ENCODE measurements at regions not wholly inside any gene's neighbourhood (a gene's known extent, or its start where the extent isn't known, plus 50 kb on each side); places are given as distances from the start of the nearest gene placed in this dataset.

DNA sequence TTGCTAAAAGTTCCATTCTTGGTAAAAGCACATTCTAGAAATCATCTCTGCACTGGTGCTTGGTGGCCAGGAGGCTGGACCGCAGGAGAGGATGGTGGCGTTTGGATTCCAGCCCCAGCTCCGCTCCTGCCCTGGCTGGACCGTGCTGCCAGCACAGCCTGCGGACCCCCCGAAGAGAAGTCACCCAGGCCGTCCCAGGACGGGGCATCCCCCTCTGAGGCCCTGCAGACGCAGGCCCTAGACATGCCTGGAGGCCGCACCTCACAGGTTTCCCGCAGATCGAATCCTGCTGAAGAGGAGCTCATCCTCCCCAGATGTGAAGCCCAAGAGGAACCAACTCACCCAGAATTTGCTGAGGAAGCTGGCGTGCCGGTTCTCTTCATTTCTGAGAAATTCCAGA lies 159.0 kb downstream of the TEX29 start:
- Histone ChIP-seq H3K27me3 (no peaks in the 10 kb centered on the region), H2AFZ (replicated peaks) (no peak overlapping the region), H3K27ac (no peak overlapping the region), H3K4me1 (peaks cover 4% of the 10 kb centered on the region), H3K9ac (no peak overlapping the region), H3F3A (ENCODE audit: low read depth) (no peaks in the 10 kb centered on the region), H3K36me3 (no peaks in the 10 kb centered on the region), H3K4me3 (no peak overlapping the region), H3K79me2 (ENCODE audit: low read depth) (no peaks in the 10 kb centered on the region), H3K9me3 (ENCODE audit: low read depth) (no peaks in the 10 kb centered on the region), H4K20me1 (ENCODE audit: low read depth) (no peaks in the 10 kb centered on the region), H3K4me2 (no peak overlapping the region)
- Mint-ChIP-seq H3K9me3 (peaks cover 4% of the 10 kb centered on the region), H3K27ac (no peak overlapping the region), H3K4me1 (peaks cover 6% of the 10 kb centered on the region), H3K36me3 (no peaks in the 10 kb centered on the region), H3K4me3 (no peak overlapping the region), H3K27me3 (ENCODE audit: insufficient read depth, low read depth) (peaks cover 3% of the 10 kb centered on the region)
- no peak for TF ChIP-seq EZH2 (IDR thresholded peaks at IDR 0.05)
- TF ChIP-seq, protein P1, sequence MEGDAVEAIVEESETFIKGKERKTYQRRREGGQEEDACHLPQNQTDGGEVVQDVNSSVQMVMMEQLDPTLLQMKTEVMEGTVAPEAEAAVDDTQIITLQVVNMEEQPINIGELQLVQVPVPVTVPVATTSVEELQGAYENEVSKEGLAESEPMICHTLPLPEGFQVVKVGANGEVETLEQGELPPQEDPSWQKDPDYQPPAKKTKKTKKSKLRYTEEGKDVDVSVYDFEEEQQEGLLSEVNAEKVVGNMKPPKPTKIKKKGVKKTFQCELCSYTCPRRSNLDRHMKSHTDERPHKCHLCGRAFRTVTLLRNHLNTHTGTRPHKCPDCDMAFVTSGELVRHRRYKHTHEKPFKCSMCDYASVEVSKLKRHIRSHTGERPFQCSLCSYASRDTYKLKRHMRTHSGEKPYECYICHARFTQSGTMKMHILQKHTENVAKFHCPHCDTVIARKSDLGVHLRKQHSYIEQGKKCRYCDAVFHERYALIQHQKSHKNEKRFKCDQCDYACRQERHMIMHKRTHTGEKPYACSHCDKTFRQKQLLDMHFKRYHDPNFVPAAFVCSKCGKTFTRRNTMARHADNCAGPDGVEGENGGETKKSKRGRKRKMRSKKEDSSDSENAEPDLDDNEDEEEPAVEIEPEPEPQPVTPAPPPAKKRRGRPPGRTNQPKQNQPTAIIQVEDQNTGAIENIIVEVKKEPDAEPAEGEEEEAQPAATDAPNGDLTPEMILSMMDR (IDR thresholded peaks at IDR 0.05) = no peak
- no peak for TF ChIP-seq EZH2phosphoT487 (IDR thresholded peaks at IDR 0.05)
- no peak for DNase-seq (ENCODE audit: low spot score)

DNA sequence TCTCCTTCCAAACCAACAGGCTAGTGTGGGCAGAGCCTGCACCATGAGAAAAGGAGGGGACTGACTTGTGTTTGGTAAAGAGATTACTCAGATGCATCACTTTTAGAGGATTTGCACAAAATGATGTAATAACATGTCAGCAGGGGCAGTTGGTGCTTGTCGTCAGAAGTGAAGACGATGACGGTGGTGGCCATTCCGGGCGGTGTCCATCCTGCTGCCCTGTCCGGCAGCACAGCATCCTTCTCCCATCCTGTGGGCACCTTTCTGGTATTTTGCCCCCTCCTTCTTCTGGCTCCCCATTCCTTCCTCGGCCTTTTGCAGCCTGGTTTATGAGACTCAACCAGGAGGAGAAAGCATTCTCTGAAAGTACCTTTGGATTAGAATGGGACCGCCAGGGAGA lies 160.1 kb downstream of the TEX29 start:
- Mint-ChIP-seq H3K27ac (no peak overlapping the region), H3K9me3 (peaks cover 6% of the 10 kb centered on the region), H3K4me3 (no peak overlapping the region), H3K36me3 (no peaks in the 10 kb centered on the region), H3K27me3 (ENCODE audit: insufficient read depth, low read depth) (peaks cover 4% of the 10 kb centered on the region), H3K4me1 (peaks cover 12% of the 10 kb centered on the region)
- Histone ChIP-seq H3F3A (ENCODE audit: low read depth) (no peaks in the 10 kb centered on the region), H3K4me2 (no peak overlapping the region), H3K36me3 (no peaks in the 10 kb centered on the region), H3K27ac (no peak overlapping the region), H3K4me1 (peaks cover 7% of the 10 kb centered on the region), H3K27me3 (no peaks in the 10 kb centered on the region), H4K20me1 (ENCODE audit: low read depth) (no peaks in the 10 kb centered on the region), H3K9ac (no peak overlapping the region), H2AFZ (replicated peaks) (no peak overlapping the region), H3K9me3 (ENCODE audit: low read depth) (no peaks in the 10 kb centered on the region), H3K4me3 (no peak overlapping the region), H3K79me2 (ENCODE audit: low read depth) (no peaks in the 10 kb centered on the region)
- TF ChIP-seq EZH2phosphoT487 (IDR thresholded peaks at IDR 0.05) (no peak), EZH2 (IDR thresholded peaks at IDR 0.05) (no peak)
- TF ChIP-seq, protein P1 (IDR thresholded peaks at IDR 0.05) = no peak
- no peak for DNase-seq (ENCODE audit: low spot score)

DNA sequence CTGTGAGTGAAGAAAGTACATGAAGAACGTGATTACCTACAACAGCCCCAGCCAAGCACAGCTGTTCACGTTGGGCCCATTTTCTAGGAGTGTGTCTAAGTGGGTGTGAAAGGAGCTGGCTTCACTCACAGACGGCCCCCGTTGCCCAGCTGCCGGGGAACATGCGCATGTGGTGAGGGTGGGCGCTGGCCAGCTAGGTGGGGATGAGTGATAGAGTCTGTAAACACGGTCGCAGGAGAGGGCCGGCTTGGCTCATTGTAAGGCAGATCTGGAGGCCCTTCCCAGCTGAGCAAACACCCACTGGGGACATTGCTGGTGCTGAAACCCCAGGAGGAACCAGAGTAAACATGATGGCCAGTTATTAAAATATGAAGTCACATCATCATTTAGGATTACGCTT lies 160.5 kb downstream of the TEX29 start:
- no peaks in the 10 kb centered on the region for H3K36me3 ChIP-seq
- no peaks in the 10 kb centered on the region for H3K9me3 ChIP-seq (ENCODE audit: low read depth)
- H3K9ac ChIP-seq = no peak overlapping the region
- no peaks in the 10 kb centered on the region for H3K27me3 ChIP-seq
- no peak overlapping the region for H3K4me3 ChIP-seq
- Mint-ChIP-seq H3K36me3 (no peaks in the 10 kb centered on the region), H3K27me3 (ENCODE audit: insufficient read depth, low read depth) (peaks cover 4% of the 10 kb centered on the region), H3K27ac (no peak overlapping the region), H3K9me3 (peaks cover 11% of the 10 kb centered on the region), H3K4me3 (no peak overlapping the region), H3K4me1 (peaks cover 12% of the 10 kb centered on the region)
- no peak for TF ChIP-seq EZH2phosphoT487 (IDR thresholded peaks at IDR 0.05)
- no peak for TF ChIP-seq EZH2 (IDR thresholded peaks at IDR 0.05)
- TF ChIP-seq, protein P1 (IDR thresholded peaks at IDR 0.05) = no peak
- H4K20me1 ChIP-seq (ENCODE audit: low read depth) = no peaks in the 10 kb centered on the region
- no peak overlapping the region for H2AFZ ChIP-seq (replicated peaks)
- H3K4me1 ChIP-seq = peaks cover 7% of the 10 kb centered on the region
- H3K79me2 ChIP-seq (ENCODE audit: low read depth) = no peaks in the 10 kb centered on the region
- H3K27ac ChIP-seq = no peak overlapping the region
- DNase-seq (ENCODE audit: low spot score) = no peak
- H3K4me2 ChIP-seq = no peak overlapping the region
- no peaks in the 10 kb centered on the region for H3F3A ChIP-seq (ENCODE audit: low read depth)
